ENCODE measurements at regions not wholly inside any gene's neighbourhood (a gene's known extent, or its start where the extent isn't known, plus 50 kb on each side); places are given as distances from the start of the nearest gene placed in this dataset.

DNA sequence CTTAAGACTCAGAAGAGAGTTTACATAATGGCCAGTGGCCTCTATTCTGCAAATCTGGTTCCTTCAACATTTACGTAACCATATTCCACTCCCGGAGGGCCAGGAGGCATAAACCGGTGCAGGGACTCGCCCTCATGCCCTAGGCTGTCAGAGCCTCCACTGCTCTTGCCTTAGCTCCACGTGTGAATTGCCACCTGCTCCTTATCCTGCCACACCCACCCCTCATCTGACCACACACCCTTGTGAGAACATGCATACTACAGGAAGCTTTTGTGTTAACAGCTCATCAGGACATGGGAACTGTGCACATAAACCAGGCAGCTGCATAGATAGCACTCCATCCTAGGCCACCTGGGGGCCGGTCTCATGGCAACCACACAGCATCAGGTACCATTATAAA lies 146.7 kb upstream of the PFKP start:
- Mint-ChIP-seq H3K36me3 (ENCODE audit: low read depth) (no peaks in the 10 kb centered on the region), H3K4me3 (ENCODE audit: low read depth) (no peak overlapping the region), H3K27ac (no peak overlapping the region), H3K9me3 (no peaks in the 10 kb centered on the region), H3K27me3 (ENCODE audit: low read depth) (peaks cover 17% of the 10 kb centered on the region), H3K4me1 (ENCODE audit: low read depth) (peaks cover 2% of the 10 kb centered on the region)
- DNase-seq (ENCODE audit: low spot score) = no peak
- intact Hi-C loops (cut with micrococcal nuclease) = no loop called here

DNA sequence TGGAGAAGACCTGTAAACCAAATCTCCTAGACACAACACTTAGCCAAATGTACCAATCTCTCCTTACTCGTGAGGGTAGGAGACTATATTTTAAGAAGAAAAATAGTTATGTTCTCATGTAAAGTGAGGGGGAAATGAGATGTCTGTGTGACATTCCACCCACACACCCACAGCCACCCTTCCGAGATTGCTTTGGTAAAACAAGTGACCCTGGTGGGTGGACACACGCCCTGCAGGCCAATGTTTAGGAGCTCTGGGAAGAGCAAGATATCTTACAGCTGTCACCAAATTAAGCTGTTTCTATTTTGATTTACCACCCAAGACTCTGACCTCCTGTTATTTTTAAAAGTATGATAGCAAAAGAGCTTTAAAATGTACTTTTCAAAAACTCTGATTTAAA lies 147.2 kb upstream of the PFKP start:
- intact Hi-C loops (cut with micrococcal nuclease) = no loop called here
- no peak overlapping the region for H3K27ac Mint-ChIP-seq
- no peak for DNase-seq (ENCODE audit: low spot score)
- no peak overlapping the region for H3K4me3 Mint-ChIP-seq (ENCODE audit: low read depth)
- no peaks in the 10 kb centered on the region for H3K9me3 Mint-ChIP-seq
- peaks cover 2% of the 10 kb centered on the region for H3K4me1 Mint-ChIP-seq (ENCODE audit: low read depth)
- H3K36me3 Mint-ChIP-seq (ENCODE audit: low read depth) = no peaks in the 10 kb centered on the region
- H3K27me3 Mint-ChIP-seq (ENCODE audit: low read depth) = peaks cover 14% of the 10 kb centered on the region

DNA sequence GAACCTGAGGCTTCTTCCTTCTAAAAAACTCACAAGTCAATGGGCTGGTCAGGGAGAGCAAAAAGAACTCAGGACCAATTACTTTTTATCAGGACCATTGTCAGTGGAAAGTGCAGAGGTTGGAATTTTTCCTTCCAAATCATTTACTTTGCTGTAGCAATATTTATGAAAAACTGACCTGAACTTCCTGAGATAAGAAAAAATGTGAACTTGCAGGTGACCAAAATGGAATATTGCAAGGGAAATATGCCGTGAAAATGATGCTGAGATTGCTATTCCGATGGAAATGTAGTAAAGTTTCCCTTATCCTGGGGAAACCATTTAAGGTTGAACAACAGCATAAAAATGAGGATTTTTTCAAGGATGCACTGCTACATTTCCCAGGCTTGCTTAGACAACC lies 148.3 kb upstream of the PFKP start:
- no peak for DNase-seq (ENCODE audit: low spot score)
- intact Hi-C loops (cut with micrococcal nuclease) = no loop called here
- peaks cover 2% of the 10 kb centered on the region for H3K4me1 Mint-ChIP-seq (ENCODE audit: low read depth)
- H3K4me3 Mint-ChIP-seq (ENCODE audit: low read depth) = no peak overlapping the region
- peaks cover 24% of the 10 kb centered on the region for H3K27me3 Mint-ChIP-seq (ENCODE audit: low read depth)
- no peak overlapping the region for H3K27ac Mint-ChIP-seq
- no peaks in the 10 kb centered on the region for H3K9me3 Mint-ChIP-seq
- no peaks in the 10 kb centered on the region for H3K36me3 Mint-ChIP-seq (ENCODE audit: low read depth)

DNA sequence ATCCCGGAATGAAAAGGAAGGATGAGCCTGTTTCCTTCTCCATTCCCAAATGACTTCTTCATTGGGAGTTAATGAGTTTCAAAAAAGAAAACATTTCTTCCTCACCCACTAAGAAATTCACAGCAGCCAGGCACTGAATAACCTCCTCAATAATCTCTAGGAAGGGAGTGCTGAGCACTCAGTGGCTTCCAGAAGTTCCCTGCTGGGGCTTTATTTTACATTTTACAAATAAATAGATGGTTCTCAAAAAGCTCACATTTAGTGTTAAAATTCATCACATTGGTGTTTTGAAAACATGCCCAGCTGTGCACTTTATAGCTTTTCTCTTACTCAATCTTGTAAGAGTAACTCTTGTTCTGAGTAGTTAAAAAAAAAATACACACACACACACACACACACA lies 148.9 kb upstream of the PFKP start:
- Mint-ChIP-seq H3K4me1 (ENCODE audit: low read depth) (peaks cover 2% of the 10 kb centered on the region), H3K27ac (no peak overlapping the region), H3K4me3 (ENCODE audit: low read depth) (no peak overlapping the region), H3K27me3 (ENCODE audit: low read depth) (peaks cover 25% of the 10 kb centered on the region), H3K9me3 (no peaks in the 10 kb centered on the region), H3K36me3 (ENCODE audit: low read depth) (no peaks in the 10 kb centered on the region)
- no peak for DNase-seq (ENCODE audit: low spot score)
- intact Hi-C loops (cut with micrococcal nuclease) = no loop called here

DNA sequence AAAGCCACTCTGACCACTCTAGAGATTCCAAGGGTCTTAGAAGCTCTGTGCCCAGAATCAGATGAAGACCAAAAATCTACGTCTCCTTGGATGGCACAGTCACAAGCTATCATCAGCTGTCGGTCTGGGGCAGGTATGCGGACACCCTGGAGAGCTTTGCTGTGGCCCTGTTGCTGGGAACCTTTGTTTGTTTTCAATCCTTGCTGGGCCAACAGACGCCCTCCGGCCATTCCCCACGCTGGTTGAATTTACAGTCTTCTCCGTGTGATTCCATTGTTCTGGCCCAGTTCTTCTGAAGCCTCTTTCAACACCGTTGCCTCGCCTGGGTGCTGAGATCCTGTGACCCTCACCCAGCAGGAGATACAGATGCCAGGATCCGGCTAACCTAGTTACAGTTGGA lies 149.4 kb upstream of the PFKP start:
- Mint-ChIP-seq H3K4me3 (ENCODE audit: low read depth) (no peak overlapping the region), H3K4me1 (ENCODE audit: low read depth) (no peaks in the 10 kb centered on the region), H3K27me3 (ENCODE audit: low read depth) (peaks cover 25% of the 10 kb centered on the region), H3K9me3 (no peaks in the 10 kb centered on the region), H3K27ac (no peak overlapping the region), H3K36me3 (ENCODE audit: low read depth) (no peaks in the 10 kb centered on the region)
- no peak for DNase-seq (ENCODE audit: low spot score)
- intact Hi-C loops (cut with micrococcal nuclease) = no loop called here

DNA sequence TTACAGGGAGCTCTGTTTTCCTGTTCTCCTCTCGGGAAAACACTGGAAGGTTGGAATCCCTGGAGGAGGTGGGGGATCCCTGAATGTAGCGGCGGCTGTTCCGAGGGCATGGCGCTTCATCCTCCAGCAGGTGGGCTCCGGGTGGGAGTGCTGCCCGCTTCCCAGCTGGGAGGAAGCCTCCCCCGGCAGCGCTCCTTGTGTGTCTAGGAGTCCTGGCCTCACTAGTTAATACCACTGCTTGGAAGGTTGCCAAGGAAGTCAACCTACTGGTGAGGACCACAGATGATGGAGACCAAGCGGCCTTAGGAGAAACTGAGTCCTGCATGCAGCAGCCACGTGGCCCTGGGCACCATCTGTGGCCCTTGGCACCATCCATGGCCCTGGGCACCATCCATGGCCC lies 151.9 kb upstream of the PFKP start:
- Mint-ChIP-seq H3K4me3 (ENCODE audit: low read depth) (no peak overlapping the region), H3K4me1 (ENCODE audit: low read depth) (peaks cover 2% of the 10 kb centered on the region), H3K27me3 (ENCODE audit: low read depth) (peaks cover 29% of the 10 kb centered on the region), H3K9me3 (no peaks in the 10 kb centered on the region), H3K27ac (no peak overlapping the region), H3K36me3 (ENCODE audit: low read depth) (no peaks in the 10 kb centered on the region)
- intact Hi-C loops (cut with micrococcal nuclease) = no loop called here
- DNase-seq (ENCODE audit: low spot score) = no peak

DNA sequence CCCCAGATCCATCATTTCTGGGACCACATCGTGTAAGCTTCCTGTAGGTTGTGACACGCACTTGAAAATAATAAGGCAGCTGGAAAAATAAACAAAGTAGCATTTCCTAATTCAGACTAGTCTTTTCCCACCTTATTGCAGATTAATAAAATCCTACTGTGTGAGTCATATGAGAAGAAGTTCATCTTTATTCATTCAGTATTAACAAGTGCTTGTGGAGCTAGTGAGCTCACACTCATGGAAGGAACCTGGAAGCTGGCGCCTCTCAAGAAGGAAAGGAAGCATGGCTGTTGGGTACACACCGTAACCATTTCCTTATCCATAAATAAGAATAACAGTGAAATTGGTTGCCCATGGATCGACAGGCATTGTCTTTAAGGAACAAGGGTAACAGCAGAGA lies 152.6 kb upstream of the PFKP start:
- no peak for DNase-seq (ENCODE audit: low spot score)
- H3K9me3 Mint-ChIP-seq = no peaks in the 10 kb centered on the region
- peaks cover 29% of the 10 kb centered on the region for H3K27me3 Mint-ChIP-seq (ENCODE audit: low read depth)
- intact Hi-C loops (cut with micrococcal nuclease) = no loop called here
- H3K4me3 Mint-ChIP-seq (ENCODE audit: low read depth) = no peak overlapping the region
- no peak overlapping the region for H3K27ac Mint-ChIP-seq
- no peaks in the 10 kb centered on the region for H3K36me3 Mint-ChIP-seq (ENCODE audit: low read depth)
- peaks cover 2% of the 10 kb centered on the region for H3K4me1 Mint-ChIP-seq (ENCODE audit: low read depth)

DNA sequence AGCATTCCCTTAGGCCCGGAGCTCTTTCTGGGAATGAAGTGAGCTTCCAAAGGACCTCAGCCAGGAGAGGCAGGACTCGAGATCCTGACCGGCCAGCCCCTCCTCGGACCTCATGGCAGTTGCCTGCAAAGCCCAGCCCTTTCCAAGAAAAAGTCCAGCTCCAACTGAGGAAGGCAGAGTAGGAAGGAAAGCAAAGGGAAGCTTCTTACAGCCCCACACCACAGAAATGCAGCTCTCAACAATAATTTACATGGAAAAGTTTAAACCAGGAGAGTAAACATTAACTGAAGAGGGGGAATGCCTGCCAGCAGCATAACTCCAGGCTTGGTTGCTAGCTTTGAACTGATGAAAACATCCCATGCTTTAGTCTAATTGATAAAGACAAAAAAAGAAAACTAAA lies 153.9 kb upstream of the PFKP start:
- Mint-ChIP-seq H3K27me3 (ENCODE audit: low read depth) (peaks cover 25% of the 10 kb centered on the region), H3K9me3 (no peaks in the 10 kb centered on the region), H3K27ac (no peak overlapping the region), H3K4me1 (ENCODE audit: low read depth) (peaks cover 7% of the 10 kb centered on the region), H3K4me3 (ENCODE audit: low read depth) (no peak overlapping the region), H3K36me3 (ENCODE audit: low read depth) (no peaks in the 10 kb centered on the region)
- no peak for DNase-seq (ENCODE audit: low spot score)
- intact Hi-C loops (cut with micrococcal nuclease) = no loop called here

DNA sequence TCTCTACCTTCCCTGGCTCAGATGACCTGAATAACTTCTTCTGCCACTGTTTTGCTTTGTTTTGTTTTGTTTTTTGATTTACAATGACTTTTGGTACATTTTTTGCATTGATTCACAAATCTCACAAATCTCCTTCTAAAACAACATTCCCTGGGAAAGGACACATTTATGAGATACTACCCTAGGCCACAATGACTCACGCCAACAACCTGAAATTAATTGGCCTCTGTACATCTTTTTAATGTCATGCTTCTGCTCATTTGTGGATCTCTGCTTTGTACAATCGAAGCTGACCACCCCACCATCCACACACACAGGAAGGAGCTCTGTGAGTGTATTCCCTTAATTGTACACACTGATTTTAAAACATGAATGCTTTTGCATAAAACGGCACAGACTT lies 156.7 kb upstream of the PFKP start:
- H3K9me3 Mint-ChIP-seq = no peaks in the 10 kb centered on the region
- DNase-seq (ENCODE audit: low spot score) = no peak
- peaks cover 7% of the 10 kb centered on the region for H3K4me1 Mint-ChIP-seq (ENCODE audit: low read depth)
- intact Hi-C loops (cut with micrococcal nuclease) = no loop called here
- H3K36me3 Mint-ChIP-seq (ENCODE audit: low read depth) = no peaks in the 10 kb centered on the region
- peaks cover 24% of the 10 kb centered on the region for H3K27me3 Mint-ChIP-seq (ENCODE audit: low read depth)
- no peak overlapping the region for H3K4me3 Mint-ChIP-seq (ENCODE audit: low read depth)
- no peak overlapping the region for H3K27ac Mint-ChIP-seq

DNA sequence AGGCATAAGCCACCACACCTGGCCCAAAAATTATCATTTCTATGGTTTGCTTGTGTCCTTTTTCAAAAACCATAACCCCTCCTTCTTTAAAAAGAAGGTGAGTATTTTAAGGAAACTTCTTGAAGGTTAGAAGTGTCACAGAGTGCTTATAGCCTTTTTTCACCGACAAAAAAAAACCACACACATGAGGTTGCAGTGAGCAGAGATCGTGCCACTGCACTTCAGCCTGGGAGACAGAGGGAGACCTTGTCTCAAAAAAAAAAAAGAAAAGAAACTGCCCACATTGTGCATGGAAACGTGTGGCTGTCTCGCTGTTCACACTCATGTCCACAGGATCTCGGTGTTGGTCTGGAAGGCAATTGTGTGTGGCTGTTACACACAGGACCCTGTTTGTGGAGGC lies 157.4 kb upstream of the PFKP start:
- H3K27me3 Mint-ChIP-seq (ENCODE audit: low read depth) = peaks cover 27% of the 10 kb centered on the region

DNA sequence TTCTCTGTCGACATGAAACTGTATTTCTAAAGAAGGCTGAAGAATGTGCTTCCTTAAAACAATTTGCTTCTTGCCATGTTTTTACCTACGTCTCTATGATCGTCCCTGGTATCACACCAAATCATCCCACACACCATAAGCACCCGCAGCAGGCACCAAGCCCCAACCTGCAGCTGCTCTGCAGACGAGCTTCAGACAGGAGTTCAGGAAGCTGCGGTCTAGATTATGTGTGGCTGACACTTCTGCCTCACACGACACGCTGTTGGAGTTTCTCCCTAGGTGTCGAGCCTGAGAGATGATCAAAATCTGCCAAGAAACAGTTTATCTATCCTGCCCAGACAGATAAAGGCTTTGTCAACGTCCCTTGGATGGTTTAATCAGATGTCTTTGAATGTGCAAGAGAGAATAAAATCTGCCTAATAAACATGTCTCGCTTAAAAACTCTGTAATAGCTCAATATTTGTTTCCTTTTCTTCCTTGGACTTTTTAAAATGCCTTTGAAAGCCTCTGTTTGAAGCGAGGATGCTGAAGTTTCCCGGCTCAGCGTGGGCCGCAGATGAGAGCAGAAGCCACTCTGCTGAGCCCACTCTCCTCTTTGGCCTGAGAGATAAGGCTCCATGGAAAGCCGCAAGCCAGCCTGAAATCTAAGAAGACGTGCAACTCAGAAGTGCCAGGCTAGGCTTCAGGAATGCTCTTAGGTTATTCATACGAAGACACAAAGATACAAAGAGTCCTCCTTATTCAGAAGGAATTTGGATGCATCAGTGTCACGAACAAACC lies 158.3 kb upstream of the PFKP start:
- Mint-ChIP-seq H3K4me3 (ENCODE audit: low read depth) (no peak overlapping the region), H3K36me3 (ENCODE audit: low read depth) (no peaks in the 10 kb centered on the region), H3K27ac (no peak overlapping the region), H3K9me3 (no peaks in the 10 kb centered on the region), H3K27me3 (ENCODE audit: low read depth) (peaks cover 19% of the 10 kb centered on the region), H3K4me1 (ENCODE audit: low read depth) (peaks cover 7% of the 10 kb centered on the region)
- intact Hi-C loops (cut with micrococcal nuclease) = no loop called here
- peak; percentile 17 for DNase-seq (ENCODE audit: low spot score)

More for the DNA sequence above, 157.4 kb upstream of the PFKP start:
- DNase-seq (ENCODE audit: low spot score) = no peak
- intact Hi-C loops (cut with micrococcal nuclease) = no loop called here
- Mint-ChIP-seq H3K4me1 (ENCODE audit: low read depth) (peaks cover 7% of the 10 kb centered on the region), H3K36me3 (ENCODE audit: low read depth) (no peaks in the 10 kb centered on the region), H3K4me3 (ENCODE audit: low read depth) (no peak overlapping the region), H3K9me3 (no peaks in the 10 kb centered on the region), H3K27ac (no peak overlapping the region)

DNA sequence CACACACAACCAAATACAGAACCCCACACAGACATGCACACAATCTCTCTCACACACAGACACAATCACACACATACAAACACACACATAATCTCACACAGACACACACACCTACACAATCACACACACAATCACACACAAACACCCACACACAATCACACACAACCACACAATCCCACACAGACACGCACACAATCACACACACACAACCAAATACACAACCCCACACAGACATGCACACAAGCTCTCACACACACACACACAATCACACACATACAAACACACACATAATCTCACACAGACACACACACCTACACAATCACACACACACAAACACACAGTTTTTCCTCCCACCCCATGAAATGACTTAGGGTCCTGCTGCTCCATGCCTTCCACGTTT lies 160.4 kb upstream of the PFKP start:
- Mint-ChIP-seq H3K9me3 (no peaks in the 10 kb centered on the region), H3K4me1 (ENCODE audit: low read depth) (peaks cover 7% of the 10 kb centered on the region), H3K27me3 (ENCODE audit: low read depth) (peaks cover 21% of the 10 kb centered on the region), H3K4me3 (ENCODE audit: low read depth) (no peak overlapping the region), H3K36me3 (ENCODE audit: low read depth) (no peaks in the 10 kb centered on the region), H3K27ac (no peak overlapping the region)
- intact Hi-C loops (cut with micrococcal nuclease) = no loop called here
- no peak for DNase-seq (ENCODE audit: low spot score)

DNA sequence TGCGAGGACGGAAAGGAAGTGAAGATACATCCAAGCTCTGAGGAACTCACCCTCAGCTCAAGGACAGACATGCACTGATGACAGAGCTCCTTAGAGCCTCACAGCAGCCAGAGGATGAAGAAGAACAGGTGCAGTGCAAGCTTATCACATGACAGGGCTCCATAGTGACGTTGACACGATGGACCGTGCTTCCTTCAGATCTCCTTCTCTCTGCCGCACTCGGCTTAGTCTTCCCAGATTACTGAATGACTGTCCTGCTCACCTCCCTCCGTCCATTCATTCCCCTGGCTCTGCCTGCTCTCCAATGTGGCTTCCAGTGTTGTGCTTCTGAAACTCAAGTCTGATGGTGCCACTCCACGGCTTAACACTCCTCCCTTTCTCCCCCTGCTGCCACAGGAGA lies 161.5 kb upstream of the PFKP start:
- DNase-seq (ENCODE audit: low spot score) = no peak
- Mint-ChIP-seq H3K27ac (no peak overlapping the region), H3K36me3 (ENCODE audit: low read depth) (no peaks in the 10 kb centered on the region), H3K27me3 (ENCODE audit: low read depth) (peaks cover 23% of the 10 kb centered on the region), H3K9me3 (no peaks in the 10 kb centered on the region), H3K4me1 (ENCODE audit: low read depth) (peaks cover 7% of the 10 kb centered on the region), H3K4me3 (ENCODE audit: low read depth) (no peak overlapping the region)
- intact Hi-C loops (cut with micrococcal nuclease) = no loop called here

DNA sequence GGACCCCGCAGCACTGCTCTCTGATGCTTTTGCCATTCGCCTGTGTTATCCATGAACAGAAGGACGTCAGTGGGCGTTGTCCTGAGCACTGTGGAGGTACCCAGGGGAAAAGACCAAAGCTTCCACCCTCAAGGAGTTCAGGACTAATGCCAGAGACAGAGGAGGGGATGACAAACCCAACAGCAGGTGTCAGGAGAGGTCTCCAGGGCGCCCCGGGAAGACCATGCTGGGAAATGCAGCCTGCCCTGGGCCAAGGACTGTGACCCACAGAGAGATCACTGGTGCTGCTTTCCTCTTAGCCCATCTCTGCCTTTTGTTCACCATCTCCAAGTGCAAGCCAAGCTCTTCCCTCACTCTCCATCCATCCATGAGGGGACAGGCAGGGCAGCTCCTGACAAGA lies 166.8 kb upstream of the PFKP start:
- peaks cover 23% of the 10 kb centered on the region for H3K27me3 Mint-ChIP-seq (ENCODE audit: low read depth)
- H3K27ac Mint-ChIP-seq = no peak overlapping the region
- peaks cover 14% of the 10 kb centered on the region for H3K4me1 Mint-ChIP-seq (ENCODE audit: low read depth)
- no peak overlapping the region for H3K4me3 Mint-ChIP-seq (ENCODE audit: low read depth)
- H3K9me3 Mint-ChIP-seq = no peaks in the 10 kb centered on the region
- intact Hi-C loops (cut with micrococcal nuclease) = no loop called here
- DNase-seq (ENCODE audit: low spot score) = no peak
- H3K36me3 Mint-ChIP-seq (ENCODE audit: low read depth) = no peaks in the 10 kb centered on the region
